SIG-M5 (cell line): ENCODE measurements at regions not wholly inside any gene's neighbourhood (a gene's known extent, or its start where the extent isn't known, plus 50 kb on each side); places are given as distances from the start of the nearest gene placed in this dataset.
"Not testable (repeated sequence)": the region's sequence is repeated elsewhere in the genome, so short reads cannot be mapped to it uniquely, and the experiment has no call there.

Source experiments
- DNase-seq: peaks from one replicate; lab custom pipeline; 2025; lab: John Stamatoyannopoulos, UW

GRCh38 chr2:85969367-85969766, 80.6 kb upstream of the ST3GAL5 start:
- DNase-seq = not testable (repeated sequence)

GRCh38 chr2:85965770-85966169, 77.0 kb upstream of the ST3GAL5 start:
- DNase-seq = not testable (repeated sequence)

GRCh38 chr2:85963747-85964418, 75.1 kb upstream of the ST3GAL5 start:
- not testable (repeated sequence) for DNase-seq

- no peak for DNase-seq
Observed at GRCh38 chr2:85963068-85963467, 74.3 kb upstream of the ST3GAL5 start.

- DNase-seq = no peak
Observed at GRCh38 chr2:85961754-85962153, 73.0 kb upstream of the ST3GAL5 start.

- no peak for DNase-seq
Observed at GRCh38 chr2:85961053-85961452, 72.3 kb upstream of the ST3GAL5 start.

- DNase-seq = no peak
Observed at GRCh38 chr2:85959826-85960225, 71.0 kb upstream of the ST3GAL5 start.

- DNase-seq = no peak
Observed at GRCh38 chr2:85959185-85959584, 70.4 kb upstream of the ST3GAL5 start.

- DNase-seq = no peak
Observed at GRCh38 chr2:85958731-85959130, 69.9 kb upstream of the ST3GAL5 start.

- no peak for DNase-seq
Observed at GRCh38 chr2:85957256-85957655, 68.5 kb upstream of the ST3GAL5 start.

- no peak for DNase-seq
Observed at GRCh38 chr2:85956646-85957039, 67.9 kb upstream of the ST3GAL5 start.

GRCh38 chr2:85954590-85955458, 66.0 kb upstream of the ST3GAL5 start:
- DNase-seq = no peak

- DNase-seq = no peak
Observed at GRCh38 chr2:85954192-85954589, 65.4 kb upstream of the ST3GAL5 start.

GRCh38 chr2:85953476-85953875, 64.7 kb upstream of the ST3GAL5 start:
- no peak for DNase-seq

- no peak for DNase-seq
Observed at GRCh38 chr2:85952196-85952734, 63.5 kb upstream of the ST3GAL5 start.

GRCh38 chr2:85951351-85952067, 62.7 kb upstream of the ST3GAL5 start:
- peak; percentile 36 for DNase-seq

GRCh38 chr2:85950743-85951142, 62.0 kb upstream of the ST3GAL5 start:
- no peak for DNase-seq

GRCh38 chr2:85949280-85949679, 60.5 kb upstream of the ST3GAL5 start:
- DNase-seq = no peak

- DNase-seq = no peak
Observed at GRCh38 chr2:85947593-85947992, 58.8 kb upstream of the ST3GAL5 start.

- no peak for DNase-seq
Observed at GRCh38 chr2:85945586-85945985, 56.8 kb upstream of the ST3GAL5 start.

- DNase-seq = no peak
Observed at GRCh38 chr2:85945172-85945571, 56.4 kb upstream of the ST3GAL5 start.

- DNase-seq = no peak
Observed at GRCh38 chr2:85942346-85942957, 53.7 kb upstream of the ST3GAL5 start.
